ENCODE measurements at regions not wholly inside any gene's neighbourhood (a gene's known extent, or its start where the extent isn't known, plus 50 kb on each side); places are given as distances from the start of the nearest gene placed in this dataset.

GRCh38 chr2:144597894-144598593 is 78.1 kb upstream of the ZEB2 start:
- H3K36me3 ChIP-seq (ENCODE audit: insufficient read depth, low read depth, low read length) = no peaks in the 10 kb centered on the region
- no peak overlapping the region for H3K27ac ChIP-seq (ENCODE audit: low read length)
- H3K9me3 ChIP-seq (ENCODE audit: insufficient read depth, low read depth, low read length) = no peaks in the 10 kb centered on the region
- no peak overlapping the region for H3K9ac ChIP-seq (ENCODE audit: low read depth, low read length)
- no peak overlapping the region for H3K4me3 ChIP-seq (ENCODE audit: low read length)
- H3K27me3 ChIP-seq (ENCODE audit: insufficient read depth, low read length) = no peaks in the 10 kb centered on the region
- peaks cover 22% of the 10 kb centered on the region for H3K4me1 ChIP-seq (ENCODE audit: insufficient read depth, low read length)

DNA sequence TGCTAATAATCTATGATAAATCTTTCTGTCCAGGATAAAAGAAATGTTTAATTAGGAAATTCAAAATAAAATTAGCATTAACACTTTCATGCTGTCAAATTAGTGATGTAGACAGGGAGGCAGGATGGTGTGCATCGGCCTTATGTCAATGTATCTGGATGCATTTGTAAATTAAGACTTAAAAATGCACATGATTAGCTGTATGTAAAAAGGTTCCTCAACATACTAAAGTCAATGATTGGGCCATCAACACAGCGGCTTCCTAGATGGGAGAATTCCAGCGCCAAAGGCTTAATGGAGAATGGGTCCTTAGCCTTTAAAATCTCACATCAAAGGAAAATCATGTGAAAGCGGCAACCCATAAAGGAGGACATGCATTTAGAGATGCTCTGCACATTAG is 77.5 kb upstream of the ZEB2 start:
- Histone ChIP-seq H3K4me3 (ENCODE audit: low read length) (no peak overlapping the region), H3K4me1 (ENCODE audit: insufficient read depth, low read length) (peaks cover 22% of the 10 kb centered on the region), H3K9me3 (ENCODE audit: insufficient read depth, low read depth, low read length) (no peaks in the 10 kb centered on the region), H3K27me3 (ENCODE audit: insufficient read depth, low read length) (no peaks in the 10 kb centered on the region), H3K9ac (ENCODE audit: low read depth, low read length) (no peak overlapping the region), H3K36me3 (ENCODE audit: insufficient read depth, low read depth, low read length) (no peaks in the 10 kb centered on the region), H3K27ac (ENCODE audit: low read length) (no peak overlapping the region)

DNA sequence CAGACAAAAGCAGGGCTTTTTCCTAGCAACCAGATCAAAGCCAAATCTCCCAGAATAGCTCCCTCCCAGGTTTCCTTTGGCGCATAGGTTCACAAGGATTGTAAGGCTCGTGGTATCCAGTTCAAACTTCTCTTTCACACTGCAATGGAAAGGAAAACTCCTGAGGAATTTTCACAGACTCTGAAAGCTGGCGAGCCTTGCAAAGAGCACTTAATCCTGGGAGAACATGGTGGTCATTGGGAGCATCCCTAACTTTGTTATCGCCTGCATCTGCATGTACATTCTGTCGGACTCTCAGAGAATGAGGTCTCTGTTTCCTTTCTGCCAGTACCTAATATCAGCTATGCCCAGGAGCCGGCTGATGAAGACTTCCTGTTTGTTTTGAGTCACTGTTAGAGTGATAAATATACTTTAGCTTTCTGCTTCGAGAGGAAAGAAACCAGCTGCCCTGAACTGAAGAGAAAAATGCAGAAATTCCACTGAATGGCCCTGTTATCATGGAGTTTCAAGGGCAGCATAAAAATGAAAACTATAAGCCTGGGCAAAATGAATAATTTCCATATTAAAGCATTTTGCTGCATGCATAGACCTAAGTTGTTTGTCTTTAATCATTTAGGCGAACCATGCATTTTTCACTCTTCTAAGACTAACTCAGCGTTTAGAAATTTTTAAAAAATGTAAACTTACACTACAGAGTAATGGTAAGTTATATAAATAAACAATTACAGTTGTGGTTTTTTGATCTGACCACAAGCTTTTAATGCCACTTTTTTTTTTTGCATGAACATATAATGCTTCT is 76.4 kb upstream of the ZEB2 start:
- no peak overlapping the region for H3K9ac ChIP-seq (ENCODE audit: low read depth, low read length)
- H3K36me3 ChIP-seq (ENCODE audit: insufficient read depth, low read depth, low read length) = no peaks in the 10 kb centered on the region
- H3K4me1 ChIP-seq (ENCODE audit: insufficient read depth, low read length) = peaks cover 22% of the 10 kb centered on the region
- H3K27me3 ChIP-seq (ENCODE audit: insufficient read depth, low read length) = no peaks in the 10 kb centered on the region
- H3K4me3 ChIP-seq (ENCODE audit: low read length) = no peak overlapping the region
- no peaks in the 10 kb centered on the region for H3K9me3 ChIP-seq (ENCODE audit: insufficient read depth, low read depth, low read length)
- H3K27ac ChIP-seq (ENCODE audit: low read length) = no peak overlapping the region

- no peak overlapping the region for H3K9ac ChIP-seq (ENCODE audit: low read depth, low read length)
These were observed 75.8 kb upstream of the ZEB2 start for GRCh38 chr2:144595686-144596072.

DNA sequence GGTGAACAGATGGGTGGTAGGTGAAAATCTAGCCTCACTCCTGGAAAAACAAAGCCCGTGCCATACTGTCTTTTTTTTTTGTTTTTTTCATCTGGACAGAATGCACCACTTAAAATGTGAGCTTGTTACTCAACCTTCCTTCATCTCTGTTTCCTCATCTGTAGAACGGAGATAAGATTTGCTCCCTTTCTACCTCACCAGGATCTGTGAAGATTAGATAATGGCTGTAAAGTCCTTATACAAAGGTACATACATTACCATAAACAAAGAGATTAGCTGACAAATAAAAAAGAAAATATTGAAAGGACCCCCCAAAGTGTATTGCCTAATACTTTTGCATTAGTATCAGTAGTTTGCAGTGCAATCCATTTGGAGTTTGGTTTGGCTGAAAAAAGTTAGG is 75.4 kb upstream of the ZEB2 start:
- H3K4me1 ChIP-seq (ENCODE audit: insufficient read depth, low read length) = peaks cover 26% of the 10 kb centered on the region

More at GRCh38 chr2:144595686-144596072, 75.8 kb upstream of the ZEB2 start:
- H3K4me3 ChIP-seq (ENCODE audit: low read length) = 0 out of 2 replicates have a peak overlapping the region, but pooled peaks have one; percentile 5
- no peaks in the 10 kb centered on the region for H3K27me3 ChIP-seq (ENCODE audit: insufficient read depth, low read length)
- peaks cover 26% of the 10 kb centered on the region for H3K4me1 ChIP-seq (ENCODE audit: insufficient read depth, low read length)
- no peak overlapping the region for H3K27ac ChIP-seq (ENCODE audit: low read length)
- H3K9me3 ChIP-seq (ENCODE audit: insufficient read depth, low read depth, low read length) = no peaks in the 10 kb centered on the region
- no peaks in the 10 kb centered on the region for H3K36me3 ChIP-seq (ENCODE audit: insufficient read depth, low read depth, low read length)

GRCh38 chr2:144593803-144594202 is 73.9 kb upstream of the ZEB2 start:
- H3K4me1 ChIP-seq (ENCODE audit: insufficient read depth, low read length) = peaks cover 26% of the 10 kb centered on the region
- no peaks in the 10 kb centered on the region for H3K27me3 ChIP-seq (ENCODE audit: insufficient read depth, low read length)
- no peak overlapping the region for H3K4me3 ChIP-seq (ENCODE audit: low read length)
- H3K9ac ChIP-seq (ENCODE audit: low read depth, low read length) = no peak overlapping the region
- H3K36me3 ChIP-seq (ENCODE audit: insufficient read depth, low read depth, low read length) = no peaks in the 10 kb centered on the region
- H3K9me3 ChIP-seq (ENCODE audit: insufficient read depth, low read depth, low read length) = no peaks in the 10 kb centered on the region
- no peak overlapping the region for H3K27ac ChIP-seq (ENCODE audit: low read length)

More for the DNA sequence above, 75.4 kb upstream of the ZEB2 start:
- no peaks in the 10 kb centered on the region for H3K9me3 ChIP-seq (ENCODE audit: insufficient read depth, low read depth, low read length)
- H3K27ac ChIP-seq (ENCODE audit: low read length) = no peak overlapping the region
- H3K9ac ChIP-seq (ENCODE audit: low read depth, low read length) = no peak overlapping the region
- no peaks in the 10 kb centered on the region for H3K36me3 ChIP-seq (ENCODE audit: insufficient read depth, low read depth, low read length)
- H3K4me3 ChIP-seq (ENCODE audit: low read length) = no peak overlapping the region
- no peaks in the 10 kb centered on the region for H3K27me3 ChIP-seq (ENCODE audit: insufficient read depth, low read length)

DNA sequence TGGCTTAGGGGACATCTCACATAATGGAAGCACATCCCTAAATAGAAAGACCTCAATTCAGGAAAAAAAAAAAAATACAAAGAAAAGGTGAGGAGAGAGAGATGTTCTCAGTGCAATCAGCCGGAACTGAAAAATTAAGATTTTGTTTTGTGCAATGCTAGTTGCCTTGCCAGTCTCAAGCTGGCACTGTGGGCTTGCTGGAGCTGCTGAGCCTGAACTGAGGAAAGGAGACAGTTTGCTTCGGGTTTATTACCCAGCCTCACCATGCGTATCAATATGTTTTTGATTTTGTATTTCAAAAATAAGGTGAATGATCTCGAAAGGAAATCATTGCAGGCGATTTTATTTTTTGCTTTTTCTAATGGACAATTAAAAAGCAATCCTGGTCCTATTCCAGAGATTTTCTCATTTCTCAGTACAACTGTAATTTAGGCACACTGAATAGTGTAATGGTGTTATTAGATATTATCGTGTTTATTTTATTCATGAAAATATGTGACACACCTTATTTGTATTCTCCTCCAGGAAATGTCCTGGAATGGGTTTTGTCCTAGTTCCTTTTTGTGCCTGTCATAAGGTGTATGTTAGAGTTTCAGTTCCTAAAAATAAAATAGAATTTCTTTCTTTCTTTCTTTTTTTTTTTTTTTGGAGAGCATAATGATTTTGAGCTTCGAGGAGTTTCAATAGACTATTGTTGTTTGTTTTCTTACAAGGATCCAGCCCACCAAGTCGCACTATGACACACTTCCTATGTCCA is 72.8 kb upstream of the ZEB2 start:
- Histone ChIP-seq H3K9me3 (ENCODE audit: insufficient read depth, low read depth, low read length) (no peaks in the 10 kb centered on the region), H3K9ac (ENCODE audit: low read depth, low read length) (no peak overlapping the region), H3K27ac (ENCODE audit: low read length) (no peak overlapping the region), H3K4me1 (ENCODE audit: insufficient read depth, low read length) (peaks cover 26% of the 10 kb centered on the region), H3K36me3 (ENCODE audit: insufficient read depth, low read depth, low read length) (no peaks in the 10 kb centered on the region), H3K4me3 (ENCODE audit: low read length) (no peak overlapping the region), H3K27me3 (ENCODE audit: insufficient read depth, low read length) (no peaks in the 10 kb centered on the region)

DNA sequence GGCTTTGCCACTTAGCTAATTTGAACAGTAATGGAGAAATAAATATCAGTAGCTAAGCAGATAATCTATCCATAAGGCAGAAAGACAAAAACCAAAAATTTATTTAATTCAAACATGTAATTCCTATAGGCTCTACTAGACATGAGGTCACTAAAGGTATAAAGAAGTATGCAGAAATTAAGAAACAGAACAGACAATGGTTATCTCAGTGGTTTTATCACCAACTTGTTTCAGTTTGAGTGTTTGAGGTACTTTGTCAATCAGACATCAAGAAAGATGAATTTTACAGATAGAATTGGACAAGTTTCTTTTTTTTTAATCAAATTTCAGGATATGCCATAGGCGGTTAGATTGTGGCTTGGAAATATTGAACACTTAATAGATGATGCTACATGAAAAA is 67.4 kb upstream of the ZEB2 start:
- Histone ChIP-seq H3K27me3 (ENCODE audit: insufficient read depth, low read length) (no peaks in the 10 kb centered on the region), H3K27ac (ENCODE audit: low read length) (no peak overlapping the region), H3K4me3 (ENCODE audit: low read length) (no peak overlapping the region), H3K4me1 (ENCODE audit: insufficient read depth, low read length) (peaks cover 3% of the 10 kb centered on the region), H3K9me3 (ENCODE audit: insufficient read depth, low read depth, low read length) (no peaks in the 10 kb centered on the region), H3K9ac (ENCODE audit: low read depth, low read length) (no peak overlapping the region), H3K36me3 (ENCODE audit: insufficient read depth, low read depth, low read length) (no peaks in the 10 kb centered on the region)

DNA sequence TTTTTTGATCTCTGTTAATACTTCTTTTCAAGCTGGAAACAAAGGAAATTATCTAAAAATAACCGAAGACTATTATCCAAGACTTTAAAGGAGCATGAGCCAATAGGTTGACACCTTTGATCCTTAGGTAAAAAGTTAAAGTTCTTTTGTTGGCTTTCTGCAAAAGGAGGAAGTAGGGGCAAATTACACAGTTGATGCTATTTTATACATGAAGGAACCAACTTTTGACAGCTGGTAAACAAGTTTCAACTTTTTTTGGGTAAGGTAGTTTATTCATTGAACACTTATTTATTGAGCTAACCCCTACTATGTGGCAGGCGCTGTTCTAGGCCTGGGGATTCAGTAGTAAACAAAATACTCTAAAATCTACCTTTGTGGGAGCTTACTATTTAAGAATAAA is 66.6 kb upstream of the ZEB2 start:
- Histone ChIP-seq H3K4me1 (ENCODE audit: insufficient read depth, low read length) (peaks cover 9% of the 10 kb centered on the region), H3K36me3 (ENCODE audit: insufficient read depth, low read depth, low read length) (no peaks in the 10 kb centered on the region), H3K9ac (ENCODE audit: low read depth, low read length) (no peak overlapping the region), H3K4me3 (ENCODE audit: low read length) (no peak overlapping the region), H3K27me3 (ENCODE audit: insufficient read depth, low read length) (no peaks in the 10 kb centered on the region), H3K27ac (ENCODE audit: low read length) (no peak overlapping the region), H3K9me3 (ENCODE audit: insufficient read depth, low read depth, low read length) (no peaks in the 10 kb centered on the region)

- Histone ChIP-seq H3K27me3 (ENCODE audit: insufficient read depth, low read length) (no peaks in the 10 kb centered on the region), H3K36me3 (ENCODE audit: insufficient read depth, low read depth, low read length) (no peaks in the 10 kb centered on the region), H3K9me3 (ENCODE audit: insufficient read depth, low read depth, low read length) (no peaks in the 10 kb centered on the region), H3K9ac (ENCODE audit: low read depth, low read length) (no peak overlapping the region), H3K4me3 (ENCODE audit: low read length) (no peak overlapping the region), H3K27ac (ENCODE audit: low read length) (no peak overlapping the region), H3K4me1 (ENCODE audit: insufficient read depth, low read length) (peaks cover 20% of the 10 kb centered on the region)
These were observed 64.0 kb upstream of the ZEB2 start for GRCh38 chr2:144583741-144584453.

DNA sequence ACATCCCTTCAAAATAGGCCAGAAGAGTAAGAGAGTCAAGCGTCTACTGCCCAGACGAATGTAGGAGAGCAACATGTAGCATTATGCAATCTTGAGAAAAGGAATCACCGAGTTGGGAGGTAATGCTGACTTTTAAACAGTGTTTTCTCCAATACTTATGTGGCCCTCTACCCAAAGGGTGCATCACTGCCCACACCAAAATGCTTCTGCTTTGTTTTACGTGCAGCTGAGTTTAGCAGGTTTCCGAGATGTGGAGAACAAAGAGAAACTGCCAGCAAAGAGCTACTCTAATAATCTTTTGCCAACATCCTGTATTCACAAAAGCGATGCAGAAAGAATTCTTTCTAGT is 63.4 kb upstream of the ZEB2 start:
- Histone ChIP-seq H3K9me3 (ENCODE audit: insufficient read depth, low read depth, low read length) (no peaks in the 10 kb centered on the region), H3K9ac (ENCODE audit: low read depth, low read length) (no peak overlapping the region)

More for the DNA sequence above, 63.4 kb upstream of the ZEB2 start:
- no peak overlapping the region for H3K4me3 ChIP-seq (ENCODE audit: low read length)
- H3K27ac ChIP-seq (ENCODE audit: low read length) = no peak overlapping the region
- H3K4me1 ChIP-seq (ENCODE audit: insufficient read depth, low read length) = peaks cover 20% of the 10 kb centered on the region
- no peaks in the 10 kb centered on the region for H3K36me3 ChIP-seq (ENCODE audit: insufficient read depth, low read depth, low read length)
- H3K27me3 ChIP-seq (ENCODE audit: insufficient read depth, low read length) = no peaks in the 10 kb centered on the region
